SK-N-DZ (cell line): ENCODE measurements at regions not wholly inside any gene's neighbourhood (a gene's known extent, or its start where the extent isn't known, plus 50 kb on each side); places are given as distances from the start of the nearest gene placed in this dataset.
"Not testable (repeated sequence)": the region's sequence is repeated elsewhere in the genome, so short reads cannot be mapped to it uniquely, and the experiment has no call there.

Source experiments
- DNase-seq: peaks from one replicate; pipeline ENCODE4 v3.0.0-alpha.2; 2015; ENCODE audit warnings: low spot score

- DNase-seq, result not testable (repeated sequence)
Measured at GRCh38 chrX:152507168-152507567, 56.1 kb upstream of the GABRA3 start.

- DNase-seq, result no peak
Measured at GRCh38 chrX:152520653-152521052, 69.5 kb upstream of the GABRA3 start.

DNA sequence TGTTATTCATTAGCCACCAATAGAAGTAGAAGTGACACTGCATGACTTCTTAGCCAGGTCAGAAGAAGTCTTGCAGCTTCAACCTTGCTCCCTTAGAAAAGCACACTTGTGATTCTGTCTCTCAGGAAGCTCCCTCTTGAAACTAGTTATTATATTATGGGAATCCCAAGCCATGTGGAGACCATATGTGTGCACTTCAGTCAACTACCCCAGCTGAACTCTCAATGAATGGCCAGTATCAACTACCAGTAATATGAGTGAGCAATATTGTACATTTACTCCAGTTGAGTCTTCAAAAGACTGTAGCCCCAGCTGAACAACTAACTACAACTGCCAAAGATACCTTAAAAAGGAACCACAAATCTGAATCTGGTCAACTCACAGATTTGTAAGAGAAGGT is 77.1 kb upstream of the GABRA3 start:
- no peak for DNase-seq

- DNase-seq, result no peak
Measured at GRCh38 chrX:152530967-152531366, 79.9 kb upstream of the GABRA3 start.

DNA sequence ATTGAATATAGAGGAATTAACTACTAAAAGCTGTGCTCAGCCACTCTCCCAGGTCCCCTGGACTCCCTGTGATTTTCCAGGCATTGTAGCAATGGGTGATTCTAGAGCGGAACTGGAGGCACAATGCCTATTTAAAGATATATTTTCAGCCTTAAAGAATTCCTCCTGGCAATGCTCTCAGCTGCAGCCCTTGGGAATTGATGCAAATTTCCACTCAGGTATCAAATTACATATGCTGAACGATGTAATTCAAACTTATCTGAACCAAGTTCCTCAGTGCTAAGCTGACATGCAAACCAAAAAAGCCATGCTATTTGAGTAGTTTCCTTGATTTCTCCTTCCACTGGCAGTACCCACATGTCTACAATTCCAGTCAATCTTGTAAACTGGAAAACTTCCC is 86.3 kb upstream of the GABRA3 start:
- DNase-seq, result peak; percentile 1

- DNase-seq, result no peak
Measured at GRCh38 chrX:152573866-152574265, 63.8 kb upstream of the GABRQ start.

DNA sequence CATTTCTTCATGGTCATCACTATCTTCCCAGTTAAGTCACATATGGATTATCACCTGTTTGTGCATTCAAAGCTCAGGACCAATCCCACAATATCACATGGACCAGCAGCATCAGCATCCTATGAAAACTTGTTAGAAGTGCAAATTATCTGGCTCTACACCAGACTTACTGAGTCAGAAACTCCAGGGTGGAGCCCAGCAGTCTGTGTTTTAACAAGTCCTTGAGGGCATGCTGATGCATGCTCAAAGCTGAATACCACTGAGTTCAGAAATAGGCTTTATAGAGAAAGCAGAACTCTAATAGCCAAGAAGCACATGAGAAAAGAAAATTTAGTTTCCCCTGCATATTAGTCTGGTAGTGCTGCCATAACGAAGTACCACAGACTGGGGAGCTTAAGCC is 62.4 kb upstream of the GABRQ start:
- DNase-seq, result no peak

- DNase-seq, result not testable (repeated sequence)
Measured at GRCh38 chrX:152587523-152587922, 50.2 kb upstream of the GABRQ start.
